Liver (tissue), 3 donors: ENCODE measurements at regions not wholly inside any gene's neighbourhood (a gene's known extent, or its start where the extent isn't known, plus 50 kb on each side); places are given as distances from the start of the nearest gene placed in this dataset.

Source experiments
- ATF3 ChIP-seq: IDR thresholded peaks from 2 replicates; pipeline ENCODE4 v1.6.1; 2016; ENCODE audit warnings: antibody characterized with exemption
- CTCF ChIP-seq: fragments of 150-350 bp; IDR thresholded peaks from 2 replicates; pipeline ENCODE4 v1.5.1; 2017; ENCODE audit warnings: improper control_type of control experiment, low read depth, low read length; ENCODE audit not compliant: missing input control
- RAD21 ChIP-seq, 2 donors: IDR thresholded peaks; 2 replicates each; pipeline ENCODE4 v1.6.1; 2016; ENCODE audit warnings: antibody characterized with exemption in 2 of 2, mild to moderate bottlenecking in 2 of 2
- donor health status: healthy.
- donor health status: healthy.

GRCh38 chr4:37015391-37015790 lies 229.2 kb upstream of the NWD2 start:
- no peak for TF ChIP-seq RAD21 (IDR thresholded peaks at IDR 0.05)
- no peak for TF ChIP-seq CTCF
- no peak for TF ChIP-seq ATF3
